H1 (cell line): ENCODE measurements at regions not wholly inside any gene's neighbourhood (a gene's known extent, or its start where the extent isn't known, plus 50 kb on each side); places are given as distances from the start of the nearest gene placed in this dataset.

ENCODE experiments used
- CTCF ChIA-PET: fragments of 300-600 bp; sonication (Branson Sonifier 250); formaldehyde crosslinking; loops from one replicate; lab custom pipeline; 2021; ENCODE audit not compliant: partially characterized antibody; lab: Charles Lee
- POLR2A ChIA-PET: fragments of 300-600 bp; sonication (Branson Sonifier 250); formaldehyde crosslinking; loops from one replicate; lab custom pipeline; 2021; ENCODE audit warnings: inconsistent platforms; ENCODE audit not compliant: partially characterized antibody; lab: Charles Lee
- DNase-seq, 2 experiments: peaks; one replicate each; pipeline versions ENCODE4 v3.0.0 to v3.0.0-alpha.2; 2010 to 2022; ENCODE audit warnings: low spot score in 2 of 2, low read depth in 1 of 2, mixed read lengths in 1 of 2
- FAIRE-seq: peaks from 2 replicates; lab custom pipeline; 2011; peaks lifted over from hg19 to GRCh38; lab: Jason Lieb, UNC
- H2AFZ ChIP-seq: 2 replicates; pipeline ENCODE4 v1.8.1; 2012; ENCODE audit warnings: low read length, inconsistent platforms
- H2AK5ac ChIP-seq: 2 replicates; pipeline ENCODE4 v1.6.1; 2013; ENCODE audit warnings: low read depth, low read length
- H2BK120ac ChIP-seq: replicated peaks from 2 replicates; pipeline ENCODE3; 2013; ENCODE audit warnings: low read depth, low read length, inconsistent platforms
- H2BK12ac ChIP-seq: 2 replicates; pipeline ENCODE4 v1.6.1; 2013; ENCODE audit warnings: low read depth, low read length
- H2BK15ac ChIP-seq: 2 replicates; pipeline ENCODE4 v1.6.1; 2013; ENCODE audit warnings: low read length
- H2BK20ac ChIP-seq: 2 replicates; pipeline ENCODE4 v1.6.1; 2013; ENCODE audit warnings: low read length
- H2BK5ac ChIP-seq: 2 replicates; pipeline ENCODE4 v1.6.1; 2013; ENCODE audit warnings: low read depth, low read length
- H3K14ac ChIP-seq: 2 replicates; pipeline ENCODE4 v1.6.1; 2013; ENCODE audit warnings: inconsistent platforms; ENCODE audit not compliant: insufficient read length
- H3K18ac ChIP-seq: 2 replicates; pipeline ENCODE4 v1.6.1; 2013; ENCODE audit warnings: low read length; ENCODE audit errors: extremely low read depth
- H3K23ac ChIP-seq: 2 replicates; pipeline ENCODE4 v1.6.1; 2013; ENCODE audit warnings: inconsistent platforms; ENCODE audit not compliant: insufficient read length
- H3K23me2 ChIP-seq: 2 replicates; pipeline ENCODE4 v1.6.1; 2013; ENCODE audit warnings: low read depth, low read length
- H3K27ac ChIP-seq: 2 replicates; pipeline ENCODE4 v1.6.1; 2011; ENCODE audit warnings: low read depth, low read length, inconsistent platforms
- H3K27me3 ChIP-seq, 4 experiments: replicated peaks in 1 of 4; 1 replicate in 1 of 4; 2 replicates in 3 of 4; pipeline versions ENCODE4 v1.6.1 to v1.8.1; 2011 to 2013; ENCODE audit warnings: low read length in 3 of 4, mild to moderate bottlenecking in 3 of 4, inconsistent platforms in 2 of 4, mixed read lengths in 2 of 4, moderate library complexity in 1 of 4; ENCODE audit not compliant: control insufficient read depth in 3 of 4, insufficient read depth in 3 of 4; ENCODE audit errors: extremely low read depth in 1 of 4
- H3K36me3 ChIP-seq, 4 experiments: 2 replicates each; pipeline versions ENCODE4 v1.6.1 to v1.8.1; 2011 to 2013; ENCODE audit warnings: mild to moderate bottlenecking in 4 of 4, low read length in 3 of 4, moderate library complexity in 2 of 4, control low read depth in 1 of 4, inconsistent platforms in 1 of 4; ENCODE audit not compliant: insufficient read depth in 4 of 4, control insufficient read depth in 2 of 4
- H3K4ac ChIP-seq: replicated peaks from 2 replicates; pipeline ENCODE3; 2013; ENCODE audit warnings: low read length, low read depth, mixed read lengths, inconsistent platforms; ENCODE audit not compliant: insufficient read length
- H3K4me1 ChIP-seq, 4 experiments: replicated peaks in 1 of 4; 1 replicate in 1 of 4; 2 replicates in 3 of 4; pipeline versions ENCODE4 v1.6.1 to v1.8.1; 2011 to 2013; ENCODE audit warnings: low read length in 3 of 4, inconsistent platforms in 2 of 4, mixed read lengths in 1 of 4; ENCODE audit not compliant: insufficient read depth in 4 of 4, control insufficient read depth in 3 of 4
- H3K4me2 ChIP-seq, 2 experiments: 2 replicates each; pipeline versions ENCODE4 v1.6.1 to v1.8.1; 2011 to 2013; ENCODE audit warnings: low read depth in 2 of 2, low read length in 2 of 2, control low read depth in 1 of 2, inconsistent platforms in 1 of 2, mild to moderate bottlenecking in 1 of 2; ENCODE audit not compliant: insufficient read depth in 1 of 2
- H3K4me3 ChIP-seq, 4 experiments: fragments of 200-600, 300-600 bp in 1 of 4; sonication (generic), shearing (Covaris generic), sonication (Bioruptor Twin) in 1 of 4; 2 replicates each; pipeline versions ENCODE4 v1.5.1 to v1.8.1; 2011 to 2016; ENCODE audit warnings: low read length in 4 of 4, low read depth in 3 of 4, control low read depth in 2 of 4, inconsistent platforms in 2 of 4, mild to moderate bottlenecking in 2 of 4, mixed read lengths in 1 of 4, moderate library complexity in 1 of 4; ENCODE audit not compliant: insufficient read depth in 2 of 4; ENCODE audit errors: extremely low read depth in 1 of 4
- H3K56ac ChIP-seq: replicated peaks from 2 replicates; pipeline ENCODE3; 2013; ENCODE audit warnings: low read depth, mild to moderate bottlenecking, mixed read lengths, low read length, inconsistent platforms; ENCODE audit not compliant: insufficient read length
- H3K79me1 ChIP-seq: 2 replicates; pipeline ENCODE4 v1.6.1; 2013; ENCODE audit warnings: low read depth, low read length, control low read depth
- H3K79me2 ChIP-seq, 2 experiments: 2 replicates each; pipeline versions ENCODE4 v1.6.1 to v1.8.1; 2012 to 2013; ENCODE audit warnings: low read length in 2 of 2, mild to moderate bottlenecking in 2 of 2, inconsistent platforms in 1 of 2; ENCODE audit not compliant: insufficient read depth in 2 of 2, control insufficient read depth in 1 of 2
- H3K9ac ChIP-seq, 4 experiments: replicated peaks in 1 of 4; 1 replicate in 1 of 4; 2 replicates in 3 of 4; pipeline versions ENCODE4 v1.6.1 to v1.8.1; 2011 to 2013; ENCODE audit warnings: low read depth in 3 of 4, low read length in 3 of 4, control low read depth in 2 of 4, mild to moderate bottlenecking in 2 of 4, moderate library complexity in 2 of 4, inconsistent platforms in 1 of 4; ENCODE audit errors: extremely low read depth in 1 of 4
- H3K9me3 ChIP-seq, 2 experiments: 2 replicates each; pipeline versions ENCODE4 v1.6.1 to v1.8.1; 2012 to 2013; ENCODE audit warnings: mild to moderate bottlenecking in 2 of 2, moderate library complexity in 2 of 2, control low read depth in 1 of 2, inconsistent platforms in 1 of 2, low read depth in 1 of 2, low read length in 1 of 2, mixed read lengths in 1 of 2; ENCODE audit not compliant: insufficient read depth in 2 of 2
- H4K20me1 ChIP-seq, 2 experiments: replicated peaks in 1 of 2; 2 replicates each; pipeline versions ENCODE3 to v1.8.1; 2011 to 2013; ENCODE audit warnings: inconsistent platforms in 2 of 2, low read length in 2 of 2, mild to moderate bottlenecking in 1 of 2; ENCODE audit not compliant: insufficient read depth in 2 of 2, control insufficient read depth in 1 of 2
- H4K5ac ChIP-seq: 2 replicates; pipeline ENCODE4 v1.6.1; 2013; ENCODE audit warnings: low read length, low read depth, mixed read lengths, inconsistent platforms; ENCODE audit not compliant: insufficient read length
- H4K8ac ChIP-seq: 2 replicates; pipeline ENCODE4 v1.8.0; 2013; ENCODE audit warnings: mild to moderate bottlenecking, moderate library complexity, low read length, inconsistent platforms; ENCODE audit not compliant: insufficient read depth; ENCODE audit errors: extremely low read depth
- H4K91ac ChIP-seq: replicated peaks from 2 replicates; pipeline ENCODE3; 2013; ENCODE audit warnings: low read length, mixed read lengths, inconsistent platforms; ENCODE audit not compliant: insufficient read length
- ASH2L ChIP-seq: fragments of 200-600, 300-600 bp; sonication (generic); IDR thresholded peaks from one replicate; pipeline ENCODE4 v1.7.1; 2017; ENCODE audit warnings: low read length
- ATF2 ChIP-seq: IDR thresholded peaks from 2 replicates; pipeline ENCODE4 v1.6.1; 2012; ENCODE audit warnings: low read length, inconsistent platforms
- ATF3 ChIP-seq: IDR thresholded peaks from 2 replicates; pipeline ENCODE4 v1.6.1; 2011; ENCODE audit warnings: low read depth, mild to moderate bottlenecking, low read length; ENCODE audit not compliant: insufficient read depth
- CEBPB ChIP-seq: IDR thresholded peaks from 2 replicates; pipeline ENCODE4 v1.6.1; 2012; ENCODE audit warnings: low read depth, low read length
- CHD1 ChIP-seq: IDR thresholded peaks from 2 replicates; pipeline ENCODE4 v1.6.1; 2012; ENCODE audit warnings: low read depth, low read length, improper control_type of control experiment
- KDM5A ChIP-seq: fragments of 200-600 bp; IDR thresholded peaks from 2 replicates; pipeline ENCODE4 v1.7.1; 2012; ENCODE audit warnings: mild to moderate bottlenecking, low read length, inconsistent platforms, mixed read lengths
- SIN3A ChIP-seq, 2 experiments: IDR thresholded peaks in 1 of 2; conservative IDR thresholded peaks in 1 of 2; 2 replicates each; pipeline ENCODE4 v1.6.1; 2011 to 2012; ENCODE audit warnings: low read length in 2 of 2, improper control_type of control experiment in 1 of 2, low read depth in 1 of 2, mild to moderate bottlenecking in 1 of 2
- SIX5 ChIP-seq: IDR thresholded peaks from 2 replicates; pipeline ENCODE4 v1.6.1; 2011; ENCODE audit warnings: mild to moderate bottlenecking, low read depth, low read length
- USF2 ChIP-seq: IDR thresholded peaks from 2 replicates; pipeline ENCODE4 v1.6.1; 2011; ENCODE audit warnings: low read length, improper control_type of control experiment
- WGBS, 2 experiments: shearing (Covaris generic) in 1 of 2; methylation state at CpG; one replicate each; pipeline versions ENCODE4 v1.1.6 to v1.1.7; 2013 to 2015; ENCODE audit warnings: low lambda C conversion rate in 2 of 2, mixed read lengths in 2 of 2, inconsistent platforms in 1 of 2, low coverage in 1 of 2, missing lambda C conversion rate in 1 of 2; ENCODE audit not compliant: insufficient replicate concordance in 2 of 2, insufficient coverage in 1 of 2, insufficient read length in 1 of 2; ENCODE audit errors: extremely low coverage in 1 of 2, missing lambda C conversion rate in 1 of 2; 5-methylcytosine and 5-hydroxymethylcytosine counted together
- TF ChIP-seq, protein P1 (sequence below): IDR thresholded peaks from 2 replicates; pipeline ENCODE4 v1.6.1; 2012; ENCODE audit warnings: inconsistent platforms

DNA sequence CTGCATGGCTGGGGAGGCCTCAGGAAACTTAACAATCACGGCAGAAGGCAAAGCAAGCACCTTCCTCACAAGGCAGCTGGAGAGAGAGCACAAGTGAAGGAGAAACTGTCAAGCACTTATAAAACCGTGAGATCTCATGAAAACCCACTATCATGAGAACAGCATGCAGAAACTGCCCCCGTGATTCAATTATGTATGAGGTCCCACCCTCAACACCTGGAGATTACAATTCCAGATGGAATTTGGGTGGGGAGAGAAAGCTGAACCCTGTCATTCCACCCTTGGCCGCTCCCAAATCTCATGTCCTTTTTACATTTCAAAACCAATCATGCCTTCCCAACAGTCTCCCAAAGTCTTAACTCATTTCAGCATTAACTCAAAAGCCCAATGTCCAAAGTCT is 107.2 kb upstream of the ECI2 start:
- Histone ChIP-seq H4K20me1 (no peaks in the 10 kb centered on the region), H2BK20ac (no peak overlapping the region), H3K27ac (no peak overlapping the region), H3K4me1 (no peaks in the 10 kb centered on the region), H4K8ac (no peak overlapping the region), H3K79me1 (no peaks in the 10 kb centered on the region), H2BK12ac (no peak overlapping the region), H2BK120ac (no peak overlapping the region), H3K9ac (no peak overlapping the region), H3K27me3 (no peaks in the 10 kb centered on the region), H3K23ac (no peak overlapping the region), H3K4ac (no peak overlapping the region), H3K79me2 (no peaks in the 10 kb centered on the region), H3K4me2 (no peak overlapping the region), H3K4me3 (no peak overlapping the region), H3K56ac (no peak overlapping the region), H4K91ac (no peak overlapping the region), H3K23me2 (no peaks in the 10 kb centered on the region; the same call in 1 of the 2 replicates), H4K5ac (no peak overlapping the region), H3K36me3 (no peaks in the 10 kb centered on the region), H2AFZ (no peak overlapping the region), H3K9me3 (peaks cover 7 to 14% of the 10 kb centered on the region in 2 experiments; a peak in 3 of 4 replicates), H2BK15ac (no peak overlapping the region), H2AK5ac (no peak overlapping the region), H3K18ac (no peak overlapping the region), H2BK5ac (no peak overlapping the region), H3K14ac (no peak overlapping the region)
- CTCF ChIA-PET, result no interaction called here
- DNase-seq, result no peak
- no peak for FAIRE-seq
- whole genome bisulfite sequencing, 2 experiments, result 89% methylated on average over 4 of the region's 4 CpGs; no CpG with 5 or more reads in 1 of the 2 experiments
- POLR2A ChIA-PET, result no interaction called here
- no peak for TF ChIP-seq USF2
- no peak for TF ChIP-seq ASH2L
- TF ChIP-seq ATF3, result no peak
- no peak for TF ChIP-seq KDM5A
- TF ChIP-seq SIX5, result no peak
- TF ChIP-seq SIN3A (conservative IDR thresholded peaks at IDR 0.05 in 1 of 2, IDR thresholded peaks at IDR 0.05 in 1 of 2; ENCODE audit: low read depth in 1 of 2, low read length in 2 of 2), result no peak
- TF ChIP-seq CEBPB, result no peak
- TF ChIP-seq CHD1, result no peak
- TF ChIP-seq, protein P1, sequence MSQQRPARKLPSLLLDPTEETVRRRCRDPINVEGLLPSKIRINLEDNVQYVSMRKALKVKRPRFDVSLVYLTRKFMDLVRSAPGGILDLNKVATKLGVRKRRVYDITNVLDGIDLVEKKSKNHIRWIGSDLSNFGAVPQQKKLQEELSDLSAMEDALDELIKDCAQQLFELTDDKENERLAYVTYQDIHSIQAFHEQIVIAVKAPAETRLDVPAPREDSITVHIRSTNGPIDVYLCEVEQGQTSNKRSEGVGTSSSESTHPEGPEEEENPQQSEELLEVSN, result no peak
- TF ChIP-seq ATF2, result no peak
